Inferior parietal cortex (tissue), 1 donor: ENCODE measurements at regions not wholly inside any gene's neighbourhood (a gene's known extent, or its start where the extent isn't known, plus 50 kb on each side); places are given as distances from the start of the nearest gene placed in this dataset.
"Not testable (repeated sequence)": the region's sequence is repeated elsewhere in the genome, so short reads cannot be mapped to it uniquely, and the experiment has no call there.

Experiments used
- DNase-seq: peaks from one replicate; pipeline ENCODE4 v3.0.0-alpha.2; 2016; ENCODE audit errors: extremely low spot score

GRCh38 chr10:127610816-127611215, 61.7 kb downstream of the NPS start:
- no peak for DNase-seq

GRCh38 chr10:127614484-127615017, 65.4 kb downstream of the NPS start:
- no peak for DNase-seq

- DNase-seq: peak; percentile 25
Measured at GRCh38 chr10:127618797-127619196, 69.7 kb downstream of the NPS start.

- DNase-seq: peak; percentile 90
Measured at GRCh38 chr10:127619546-127620325, 70.6 kb downstream of the NPS start.

GRCh38 chr10:127635882-127636281, 86.8 kb downstream of the NPS start:
- DNase-seq: no peak

GRCh38 chr10:127648885-127649284, 88.1 kb upstream of the FOXI2 start:
- no peak for DNase-seq

GRCh38 chr10:127649642-127650041, 87.3 kb upstream of the FOXI2 start:
- DNase-seq: no peak

- DNase-seq: no peak
Measured at GRCh38 chr10:127657056-127657455, 79.9 kb upstream of the FOXI2 start.

- DNase-seq: not testable (repeated sequence)
Measured at GRCh38 chr10:127676430-127676829, 60.6 kb upstream of the FOXI2 start.

GRCh38 chr10:127678091-127678490, 58.9 kb upstream of the FOXI2 start:
- no peak for DNase-seq

- DNase-seq: no peak
Measured at GRCh38 chr10:127679642-127680255, 57.2 kb upstream of the FOXI2 start.
